GM18951 (cell line): ENCODE measurements at regions not wholly inside any gene's neighbourhood (a gene's known extent, or its start where the extent isn't known, plus 50 kb on each side); places are given as distances from the start of the nearest gene placed in this dataset.
"Not testable (repeated sequence)": the region's sequence is repeated elsewhere in the genome, so short reads cannot be mapped to it uniquely, and the experiment has no call there.

ENCODE experiments used
- POLR2A ChIP-seq: IDR thresholded peaks from 4 replicates; pipeline ENCODE4 v1.6.1; 2011; ENCODE audit warnings: mild to moderate bottlenecking; ENCODE audit not compliant: insufficient read length, insufficient read depth; ENCODE audit errors: extremely low read depth
- in situ Hi-C: fragments of 300-500 bp; cut with MboI; formaldehyde crosslinking; loops from one replicate; pipeline ENCODE4 v1.12.0; 2022; ENCODE audit warnings: low sequenced_read_pairs, mixed read lengths, inconsistent platforms; ENCODE audit not compliant: unreplicated experiment

GRCh38 chr12:60211244-60211643 is 615.4 kb downstream of the SLC16A7 start:
- in situ Hi-C loops: no loop called here
- TF ChIP-seq POLR2A: no peak

- in situ Hi-C loops: no loop called here
- no peak for TF ChIP-seq POLR2A
Measured at GRCh38 chr12:60212159-60213000, 616.6 kb downstream of the SLC16A7 start.

- in situ Hi-C loops: not testable (repeated sequence)
Measured at GRCh38 chr12:60213272-60213671, 617.4 kb downstream of the SLC16A7 start.

- TF ChIP-seq POLR2A: no peak
- in situ Hi-C loops: no loop called here
Measured at GRCh38 chr12:60216226-60216625, 620.4 kb downstream of the SLC16A7 start.

GRCh38 chr12:60223242-60223641 is 627.4 kb downstream of the SLC16A7 start:
- no peak for TF ChIP-seq POLR2A
- in situ Hi-C loops: no loop called here

- no peak for TF ChIP-seq POLR2A
- in situ Hi-C loops: no loop called here
Measured at GRCh38 chr12:60225216-60226000, 629.6 kb downstream of the SLC16A7 start.

GRCh38 chr12:60227916-60228315 is 632.1 kb downstream of the SLC16A7 start:
- in situ Hi-C loops: no loop called here
- TF ChIP-seq POLR2A: no peak

- in situ Hi-C loops: no loop called here
- TF ChIP-seq POLR2A: no peak
Measured at GRCh38 chr12:60230056-60230455, 634.2 kb downstream of the SLC16A7 start.

GRCh38 chr12:60231303-60231702 is 635.5 kb downstream of the SLC16A7 start:
- in situ Hi-C loops: no loop called here
- TF ChIP-seq POLR2A: no peak

GRCh38 chr12:60231976-60232907 is 636.4 kb downstream of the SLC16A7 start:
- no peak for TF ChIP-seq POLR2A
- in situ Hi-C loops: no loop called here

- in situ Hi-C loops: not testable (repeated sequence)
Measured at GRCh38 chr12:60234611-60235195, 638.9 kb downstream of the SLC16A7 start.

GRCh38 chr12:60235261-60235660 is 639.4 kb downstream of the SLC16A7 start:
- no peak for TF ChIP-seq POLR2A
- in situ Hi-C loops: no loop called here

GRCh38 chr12:60236416-60236815 is 640.6 kb downstream of the SLC16A7 start:
- in situ Hi-C loops: not testable (repeated sequence)

- TF ChIP-seq POLR2A: no peak
- in situ Hi-C loops: no loop called here
Measured at GRCh38 chr12:60240891-60241290, 645.1 kb downstream of the SLC16A7 start.
